ENCODE measurements at regions not wholly inside any gene's neighbourhood (a gene's known extent, or its start where the extent isn't known, plus 50 kb on each side); places are given as distances from the start of the nearest gene placed in this dataset.

DNA sequence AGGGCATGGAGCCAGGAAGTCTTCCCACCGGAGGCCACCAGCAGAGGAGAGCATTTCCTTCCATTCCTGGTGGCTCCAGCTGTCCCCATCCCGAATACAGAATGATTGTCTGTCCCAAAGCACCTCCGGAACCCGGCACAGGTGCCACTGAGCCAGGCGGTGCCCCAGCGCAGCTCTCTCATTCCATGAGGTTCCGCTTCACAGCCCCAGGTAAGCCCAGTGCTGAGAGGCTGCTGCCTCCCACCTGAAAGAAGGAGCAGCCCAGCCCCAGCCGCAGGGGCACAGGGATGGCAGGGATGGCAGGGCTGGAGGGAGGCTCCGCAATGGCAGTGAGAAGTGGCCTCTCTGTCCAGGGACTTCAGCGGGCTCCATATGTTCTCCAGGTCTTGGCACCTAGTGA lies 162.1 kb upstream of the TCERG1L start:
- no peak for TF ChIP-seq CTCF (IDR thresholded peaks at IDR 0.05; ENCODE audit: extremely low read depth in 1 of 2, insufficient read depth in 1 of 2, low read depth in 1 of 2, low read length in 2 of 2)
- TF ChIP-seq POLR2AphosphoS5 (IDR thresholded peaks at IDR 0.05; ENCODE audit: insufficient read depth, low read depth, low read length): no peak
- TF ChIP-seq POLR2A (IDR thresholded peaks at IDR 0.05; ENCODE audit: low read depth, low read length): no peak
- TF ChIP-seq JUN (IDR thresholded peaks at IDR 0.05; ENCODE audit: borderline replicate concordance, insufficient read depth, insufficient read length, low read depth): no peak
- TF ChIP-seq MAX (IDR thresholded peaks at IDR 0.05; ENCODE audit: insufficient read depth, insufficient read length): no peak
- no peak for TF ChIP-seq FOS (IDR thresholded peaks at IDR 0.05; ENCODE audit: borderline replicate concordance, insufficient read depth, low read length)
